H9 (cell line): ENCODE measurements at regions not wholly inside any gene's neighbourhood (a gene's known extent, or its start where the extent isn't known, plus 50 kb on each side); places are given as distances from the start of the nearest gene placed in this dataset.

Source experiments
- DNase-seq: peaks from one replicate; pipeline ENCODE4 v3.0.0-alpha.2; 2017
- H2AFZ ChIP-seq: one replicate; pipeline ENCODE4 v1.6.1; 2013; ENCODE audit warnings: mild to moderate bottlenecking, low read length, control low read depth, moderate library complexity
- H2AK5ac ChIP-seq: 2 replicates; pipeline ENCODE4 v1.6.1; 2013; ENCODE audit warnings: low read length, control low read depth, mixed read lengths; ENCODE audit not compliant: insufficient read length
- H2BK120ac ChIP-seq: one replicate; pipeline ENCODE4 v1.6.1; 2013; ENCODE audit warnings: low read depth, mild to moderate bottlenecking, low read length, control low read depth, inconsistent platforms; ENCODE audit not compliant: poor library complexity, severe bottlenecking
- H2BK12ac ChIP-seq: 2 replicates; pipeline ENCODE4 v1.6.1; 2013; ENCODE audit warnings: low read length, control low read depth, mixed read lengths, low read depth; ENCODE audit not compliant: insufficient read length
- H2BK15ac ChIP-seq: 2 replicates; pipeline ENCODE4 v1.6.1; 2013; ENCODE audit warnings: low read depth, low read length, control low read depth
- H2BK20ac ChIP-seq: one replicate; pipeline ENCODE4 v1.6.1; 2013; ENCODE audit warnings: low read depth, mild to moderate bottlenecking, low read length, control low read depth, inconsistent platforms; ENCODE audit not compliant: poor library complexity, severe bottlenecking
- H2BK5ac ChIP-seq: 2 replicates; pipeline ENCODE4 v1.6.1; 2013; ENCODE audit warnings: low read length, control low read depth, mixed read lengths; ENCODE audit not compliant: insufficient read length
- H3K14ac ChIP-seq: 2 replicates; pipeline ENCODE4 v1.6.1; 2013; ENCODE audit warnings: low read length, control low read depth; ENCODE audit not compliant: insufficient read depth
- H3K18ac ChIP-seq: 2 replicates; pipeline ENCODE4 v1.6.1; 2013; ENCODE audit warnings: low read depth, mild to moderate bottlenecking, mixed read lengths, low read length, control low read depth; ENCODE audit not compliant: insufficient read length
- H3K23ac ChIP-seq: 2 replicates; pipeline ENCODE4 v1.6.1; 2013; ENCODE audit warnings: low read length, control low read depth, mixed read lengths, low read depth; ENCODE audit not compliant: insufficient read length
- H3K23me2 ChIP-seq: 2 replicates; pipeline ENCODE4 v1.6.1; 2013; ENCODE audit warnings: low read depth, mild to moderate bottlenecking, mixed read lengths, low read length, control low read depth; ENCODE audit not compliant: insufficient read length, poor library complexity, severe bottlenecking
- H3K27ac ChIP-seq: 2 replicates; pipeline ENCODE4 v1.5.1; 2013; ENCODE audit warnings: low read length, control low read depth, mixed read lengths, low read depth; ENCODE audit not compliant: insufficient read length
- H3K27me3 ChIP-seq: 2 replicates; pipeline ENCODE4 v1.6.1; 2013; ENCODE audit warnings: low read length, control low read depth, inconsistent platforms; ENCODE audit not compliant: insufficient read depth
- H3K4ac ChIP-seq: 2 replicates; pipeline ENCODE4 v1.6.1; 2013; ENCODE audit warnings: low read depth, mild to moderate bottlenecking, control low read depth, inconsistent platforms, low read length, moderate library complexity
- H3K4me1 ChIP-seq: 2 replicates; pipeline ENCODE4 v1.6.1; 2013; ENCODE audit warnings: low read length, control low read depth, inconsistent platforms; ENCODE audit not compliant: insufficient read depth
- H3K4me2 ChIP-seq: 2 replicates; pipeline ENCODE4 v1.6.1; 2013; ENCODE audit warnings: low read length, control low read depth, mixed read lengths; ENCODE audit not compliant: insufficient read length, insufficient read depth
- H3K56ac ChIP-seq: 2 replicates; pipeline ENCODE4 v1.6.1; 2013; ENCODE audit warnings: low read depth, mild to moderate bottlenecking, mixed read lengths, low read length, control low read depth; ENCODE audit not compliant: insufficient read length
- H3K79me1 ChIP-seq: 2 replicates; pipeline ENCODE4 v1.6.1; 2013; ENCODE audit warnings: low read depth, mild to moderate bottlenecking, moderate library complexity, low read length, control low read depth, inconsistent platforms; ENCODE audit not compliant: insufficient read depth, poor library complexity, severe bottlenecking
- H3K79me2 ChIP-seq: 2 replicates; pipeline ENCODE4 v1.6.1; 2013; ENCODE audit warnings: low read length, control low read depth, inconsistent platforms; ENCODE audit not compliant: insufficient read depth
- H3K9ac ChIP-seq: 2 replicates; pipeline ENCODE4 v1.6.1; 2013; ENCODE audit warnings: low read length, control low read depth, mixed read lengths; ENCODE audit not compliant: insufficient read length; ENCODE audit errors: extremely low read depth
- H3K9me3 ChIP-seq: one replicate; pipeline ENCODE4 v1.6.1; 2013; ENCODE audit warnings: low read depth, low read length, inconsistent platforms; ENCODE audit not compliant: control insufficient read depth
- H3T11ph ChIP-seq: one replicate; pipeline ENCODE4 v1.6.1; 2013; ENCODE audit warnings: mild to moderate bottlenecking, low read length, control low read depth, inconsistent platforms
- H4K20me1 ChIP-seq: one replicate; pipeline ENCODE4 v1.6.1; 2013; ENCODE audit not compliant: control insufficient read depth, insufficient read length, insufficient read depth
- H4K5ac ChIP-seq: 2 replicates; pipeline ENCODE4 v1.6.1; 2013; ENCODE audit warnings: low read depth, mild to moderate bottlenecking, mixed read lengths, low read length, control low read depth; ENCODE audit not compliant: insufficient read length
- H4K8ac ChIP-seq: replicated peaks from 2 replicates; pipeline ENCODE4 v1.6.1; 2013; ENCODE audit warnings: low read length, control low read depth, mixed read lengths, low read depth; ENCODE audit not compliant: insufficient read length
- H4K91ac ChIP-seq: 2 replicates; pipeline ENCODE4 v1.6.1; 2013; ENCODE audit warnings: low read depth, mild to moderate bottlenecking, moderate library complexity, mixed read lengths, low read length, control low read depth; ENCODE audit not compliant: insufficient read length
- H3K27ac Mint-ChIP-seq, 3 experiments: 2 replicates in 2 of 3; 3 replicates in 1 of 3; pipeline ENCODE4 v1.8.0; 2020 to 2021; ENCODE audit warnings: mixed read lengths in 3 of 3, mild to moderate bottlenecking in 1 of 3, moderate library complexity in 1 of 3
- H3K27me3 Mint-ChIP-seq: 2 replicates; pipeline ENCODE4 v1.8.0; 2021; ENCODE audit warnings: low read depth, mild to moderate bottlenecking, moderate library complexity, mixed read lengths
- H3K36me3 Mint-ChIP-seq, 3 experiments: 2 replicates in 2 of 3; 3 replicates in 1 of 3; pipeline ENCODE4 v1.8.0; 2020 to 2021; ENCODE audit warnings: low read depth in 3 of 3, mixed read lengths in 3 of 3; ENCODE audit not compliant: insufficient read depth in 1 of 3
- H3K4me1 Mint-ChIP-seq, 2 experiments: 2 replicates each; pipeline ENCODE4 v1.8.0; 2020; ENCODE audit warnings: mixed read lengths in 2 of 2
- H3K4me3 Mint-ChIP-seq, 2 experiments: 2 replicates in 1 of 2; 3 replicates in 1 of 2; pipeline ENCODE4 v1.8.0; 2020 to 2021; ENCODE audit warnings: mild to moderate bottlenecking in 2 of 2, mixed read lengths in 2 of 2, moderate library complexity in 1 of 2
- H3K9me3 Mint-ChIP-seq, 2 experiments: 2 replicates in 1 of 2; 3 replicates in 1 of 2; pipeline ENCODE4 v1.8.0; 2020; ENCODE audit warnings: mild to moderate bottlenecking in 2 of 2, mixed read lengths in 2 of 2, moderate library complexity in 1 of 2
- CTCF ChIP-seq: fragments of 200-600 bp; sonication (generic); conservative IDR thresholded peaks from 3 replicates; pipeline ENCODE4 v1.8.0; 2021; ENCODE audit warnings: antibody characterized with exemption, mild to moderate bottlenecking
- WGBS: extraction: QIAGEN DNeasy Blood & Tissue Kit; methylation state at CpG from one replicate; pipeline ENCODE4 v1.1.7; 2013; ENCODE audit warnings: missing lambda C conversion rate, low lambda C conversion rate, mixed read lengths; ENCODE audit not compliant: insufficient read length; ENCODE audit errors: extremely low coverage; 5-methylcytosine and 5-hydroxymethylcytosine counted together

GRCh38 chr10:113309791-113310190 lies 243.1 kb upstream of the HABP2 start:
- WGBS: no CpG with 5 or more reads among the region's 4 CpGs
- Histone ChIP-seq H2AFZ (no peak overlapping the region), H2BK120ac (no peak overlapping the region), H3K56ac (no peak overlapping the region), H4K5ac (no peak overlapping the region), H2BK15ac (no peak overlapping the region), H2BK12ac (no peak overlapping the region), H2BK5ac (no peak overlapping the region), H3K4ac (no peak overlapping the region), H3K14ac (no peak overlapping the region), H4K20me1 (no peaks in the 10 kb centered on the region), H4K8ac (no peak overlapping the region), H2BK20ac (no peak overlapping the region), H3K4me1 (no peaks in the 10 kb centered on the region), H3K23ac (no peak overlapping the region), H3K18ac (no peak overlapping the region), H3K27me3 (no peaks in the 10 kb centered on the region), H3K79me1 (no peaks in the 10 kb centered on the region), H2AK5ac (no peak overlapping the region), H4K91ac (no peak overlapping the region), H3T11ph (no peak overlapping the region), H3K4me2 (no peak overlapping the region), H3K23me2 (no peaks in the 10 kb centered on the region), H3K27ac (no peak overlapping the region), H3K9me3 (no peaks in the 10 kb centered on the region), H3K9ac (no peak overlapping the region), H3K79me2 (no peaks in the 10 kb centered on the region)
- no peak for TF ChIP-seq CTCF
- peak overlapping the region in 2 of 3 experiments; percentile 82 to 88; a peak in 4 of 7 replicates for H3K27ac Mint-ChIP-seq
- no peaks in the 10 kb centered on the region; the same call in 1 of the 2 replicates for H3K27me3 Mint-ChIP-seq
- no peak overlapping the region; a peak in 1 of 5 replicates for H3K4me3 Mint-ChIP-seq
- DNase-seq: no peak
- H3K9me3 Mint-ChIP-seq: no peaks in the 10 kb centered on the region
- peaks cover 19 to 41% of the 10 kb centered on the region in 2 experiments for H3K4me1 Mint-ChIP-seq
- H3K36me3 Mint-ChIP-seq: no peaks in the 10 kb centered on the region
